Hematopoietic multipotent progenitor cell treated with erythropoietin and hydrocortisone succinate and interleukin-3 and kit ligand, for 17 days (in vitro differentiated cells): ENCODE measurements at regions not wholly inside any gene's neighbourhood (a gene's known extent, or its start where the extent isn't known, plus 50 kb on each side); places are given as distances from the start of the nearest gene placed in this dataset.
"Not testable (repeated sequence)": the region's sequence is repeated elsewhere in the genome, so short reads cannot be mapped to it uniquely, and the experiment has no call there.

Source experiments
- DNase-seq: peaks from one replicate; pipeline ENCODE4 v3.0.0-alpha.2; 2015; ENCODE audit warnings: low spot score

GRCh38 chr17:72366626-72367025, 245.8 kb downstream of the SOX9 start:
- DNase-seq: no peak

GRCh38 chr17:72368191-72368590, 247.4 kb downstream of the SOX9 start:
- no peak for DNase-seq

- DNase-seq: no peak
These were observed 248.5 kb downstream of the SOX9 start for GRCh38 chr17:72369366-72369765.

- DNase-seq: no peak
These were observed 250.0 kb downstream of the SOX9 start for GRCh38 chr17:72370819-72371218.

- no peak for DNase-seq
These were observed 251.4 kb downstream of the SOX9 start for GRCh38 chr17:72372185-72372584.

- DNase-seq: no peak
These were observed 253.3 kb downstream of the SOX9 start for GRCh38 chr17:72373910-72374741.

GRCh38 chr17:72376526-72377345, 255.9 kb downstream of the SOX9 start:
- no peak for DNase-seq

- no peak for DNase-seq
These were observed 257.9 kb downstream of the SOX9 start for GRCh38 chr17:72378414-72379390.

GRCh38 chr17:72379516-72379915, 258.7 kb downstream of the SOX9 start:
- no peak for DNase-seq

GRCh38 chr17:72380120-72380519, 259.3 kb downstream of the SOX9 start:
- no peak for DNase-seq

- no peak for DNase-seq
These were observed 259.9 kb downstream of the SOX9 start for GRCh38 chr17:72380737-72381136.

- DNase-seq: no peak
These were observed 261.0 kb downstream of the SOX9 start for GRCh38 chr17:72381597-72382397.

GRCh38 chr17:72382971-72383722, 262.3 kb downstream of the SOX9 start:
- no peak for DNase-seq

GRCh38 chr17:72385475-72385874, 264.7 kb downstream of the SOX9 start:
- no peak for DNase-seq

- DNase-seq: not testable (repeated sequence)
These were observed 265.4 kb downstream of the SOX9 start for GRCh38 chr17:72386173-72386572.

- DNase-seq: no peak
These were observed 265.9 kb downstream of the SOX9 start for GRCh38 chr17:72386619-72387237.

GRCh38 chr17:72387487-72387886, 266.7 kb downstream of the SOX9 start:
- DNase-seq: no peak

- DNase-seq: no peak
These were observed 267.1 kb downstream of the SOX9 start for GRCh38 chr17:72387969-72388368.

- no peak for DNase-seq
These were observed 268.1 kb downstream of the SOX9 start for GRCh38 chr17:72388765-72389473.
